SU-DHL-6 (cell line): ENCODE measurements at regions not wholly inside any gene's neighbourhood (a gene's known extent, or its start where the extent isn't known, plus 50 kb on each side); places are given as distances from the start of the nearest gene placed in this dataset.

Experiments used
- H2AFZ ChIP-seq: fragments of 200-600 bp; sonication (generic); 2 replicates; pipeline ENCODE4 v1.6.1; 2014; ENCODE audit warnings: low read depth, mild to moderate bottlenecking, moderate library complexity, mixed read lengths, antibody characterized with exemption, low read length; ENCODE audit not compliant: severe bottlenecking
- H3F3A ChIP-seq: fragments of 200-600 bp; shearing (Covaris generic); 2 replicates; pipeline ENCODE4 v1.6.0; 2016; ENCODE audit warnings: antibody characterized with exemption, mild to moderate bottlenecking; ENCODE audit not compliant: insufficient read depth
- H3K27ac ChIP-seq: fragments of 200-600 bp; sonication (generic); 2 replicates; pipeline ENCODE4 v1.5.1; 2016; ENCODE audit warnings: low read depth, mild to moderate bottlenecking, low read length, moderate library complexity, mixed read lengths
- H3K27me3 ChIP-seq: fragments of 200-600 bp; sonication (generic), shearing (Covaris generic); 2 replicates; pipeline ENCODE4 v1.6.0; 2014; ENCODE audit warnings: mild to moderate bottlenecking, low read length
- H3K36me3 ChIP-seq: fragments of 200-600 bp; sonication (generic); 2 replicates; pipeline ENCODE4 v1.6.1; 2014; ENCODE audit warnings: mild to moderate bottlenecking, low read length, mixed read lengths
- H3K4me2 ChIP-seq: fragments of 300-600, 200-600 bp; shearing (Covaris generic), sonication (generic); 2 replicates; pipeline ENCODE4 v1.6.0; 2014; ENCODE audit warnings: low read length, low read depth, mild to moderate bottlenecking; ENCODE audit not compliant: poor library complexity, severe bottlenecking
- H3K4me3 ChIP-seq: fragments of 200-600 bp; sonication (generic); 2 replicates; pipeline ENCODE4 v1.5.1; 2014; ENCODE audit warnings: antibody characterized with exemption, low read length, mild to moderate bottlenecking, mixed read lengths; ENCODE audit not compliant: insufficient read depth, poor library complexity, severe bottlenecking
- H3K79me2 ChIP-seq: fragments of 200-600 bp; sonication (generic); 2 replicates; pipeline ENCODE4 v1.6.1; 2014; ENCODE audit warnings: mild to moderate bottlenecking, low read length, moderate library complexity; ENCODE audit not compliant: insufficient read depth
- H3K9ac ChIP-seq: fragments of 200-600 bp; sonication (generic); 2 replicates; pipeline ENCODE4 v1.7.0; 2014; ENCODE audit warnings: mild to moderate bottlenecking, low read length
- H3K9me2 ChIP-seq: fragments of 200-600 bp; sonication (generic); replicated peaks from 2 replicates; pipeline ENCODE4 v1.6.1; 2014; ENCODE audit warnings: low read length; ENCODE audit not compliant: insufficient read depth
- H3K9me3 ChIP-seq: fragments of 200-600 bp; sonication (generic); 2 replicates; pipeline ENCODE4 v1.6.1; 2014; ENCODE audit warnings: low read length, mixed read lengths; ENCODE audit not compliant: insufficient read depth
- H4K20me1 ChIP-seq: fragments of 200-600 bp; sonication (generic); 2 replicates; pipeline ENCODE4 v1.6.1; 2014; ENCODE audit warnings: low read depth, mild to moderate bottlenecking, antibody characterized with exemption, low read length, moderate library complexity, mixed read lengths
- CTCF ChIP-seq: fragments of 200-600 bp; sonication (generic); IDR thresholded peaks from one replicate; pipeline ENCODE4 v1.5.1; 2017; ENCODE audit warnings: antibody characterized with exemption, mild to moderate bottlenecking, low read length, moderate library complexity; ENCODE audit not compliant: insufficient read depth, poor library complexity, severe bottlenecking
- EZH2phosphoT487 ChIP-seq: fragments of 200-600 bp; sonication (generic), shearing (Covaris generic); conservative IDR thresholded peaks from 2 replicates; pipeline ENCODE4 v1.6.1; 2018; ENCODE audit warnings: mild to moderate bottlenecking, antibody characterized with exemption, low read length, moderate library complexity, mixed read lengths

GRCh38 chr20:20850407-20850806 is 138.0 kb upstream of the RALGAPA2 start:
- no peak overlapping the region for H2AFZ ChIP-seq
- H3K27me3 ChIP-seq = no peaks in the 10 kb centered on the region
- no peaks in the 10 kb centered on the region for H3K79me2 ChIP-seq
- no peak for TF ChIP-seq CTCF
- no peak for TF ChIP-seq EZH2phosphoT487
- H3K4me3 ChIP-seq = no peak overlapping the region
- H3F3A ChIP-seq = no peaks in the 10 kb centered on the region
- H3K9me3 ChIP-seq = no peaks in the 10 kb centered on the region
- no peak overlapping the region for H3K9ac ChIP-seq
- H4K20me1 ChIP-seq = no peaks in the 10 kb centered on the region
- no peak overlapping the region for H3K4me2 ChIP-seq
- H3K36me3 ChIP-seq = no peaks in the 10 kb centered on the region
- H3K27ac ChIP-seq = no peak overlapping the region
- no peaks in the 10 kb centered on the region for H3K9me2 ChIP-seq

- no peak overlapping the region for H2AFZ ChIP-seq
- TF ChIP-seq CTCF (no peak), EZH2phosphoT487 (no peak)
- no peak overlapping the region for H3K4me2 ChIP-seq
- H3K79me2 ChIP-seq = no peaks in the 10 kb centered on the region
- no peaks in the 10 kb centered on the region for H3K36me3 ChIP-seq
- H3K27ac ChIP-seq = no peak overlapping the region
- no peaks in the 10 kb centered on the region for H3K9me2 ChIP-seq
- no peak overlapping the region for H3K4me3 ChIP-seq
- H3F3A ChIP-seq = no peaks in the 10 kb centered on the region
- H3K9ac ChIP-seq = no peak overlapping the region
- no peaks in the 10 kb centered on the region for H3K27me3 ChIP-seq
- no peaks in the 10 kb centered on the region for H3K9me3 ChIP-seq
- no peaks in the 10 kb centered on the region for H4K20me1 ChIP-seq
Measured at GRCh38 chr20:20849161-20849560, 136.7 kb upstream of the RALGAPA2 start.

GRCh38 chr20:20847814-20848213 is 135.4 kb upstream of the RALGAPA2 start:
- no peak overlapping the region for H3K4me2 ChIP-seq
- H3K9ac ChIP-seq = no peak overlapping the region
- no peaks in the 10 kb centered on the region for H3F3A ChIP-seq
- no peaks in the 10 kb centered on the region for H3K36me3 ChIP-seq
- no peak overlapping the region for H2AFZ ChIP-seq
- H3K27ac ChIP-seq = no peak overlapping the region
- no peak for TF ChIP-seq CTCF
- TF ChIP-seq EZH2phosphoT487 = no peak
- no peaks in the 10 kb centered on the region for H3K79me2 ChIP-seq
- H3K27me3 ChIP-seq = no peaks in the 10 kb centered on the region
- no peak overlapping the region for H3K4me3 ChIP-seq
- no peaks in the 10 kb centered on the region for H4K20me1 ChIP-seq
- H3K9me2 ChIP-seq = no peaks in the 10 kb centered on the region
- no peaks in the 10 kb centered on the region for H3K9me3 ChIP-seq
